Vagina (tissue), 2 donors: ENCODE measurements at regions not wholly inside any gene's neighbourhood (a gene's known extent, or its start where the extent isn't known, plus 50 kb on each side); places are given as distances from the start of the nearest gene placed in this dataset.

ENCODE experiments used
- DNase-seq, 2 donors: peaks; one replicate each; pipeline ENCODE4 v3.0.0-alpha.2; 2017; ENCODE audit errors: extremely low spot score in 2 of 2
- H3K27ac ChIP-seq: fragments of 200-600 bp; sonication (generic); one replicate; pipeline ENCODE4 v1.5.1; 2019
- H3K27me3 ChIP-seq: fragments of 200-600 bp; sonication (generic); one replicate; pipeline ENCODE4 v1.5.1; 2019
- H3K36me3 ChIP-seq, 2 donors: fragments of 200-600 bp; sonication (generic); one replicate each; pipeline ENCODE4 v1.5.1; 2017 to 2019
- H3K4me1 ChIP-seq: fragments of 200-600 bp; sonication (generic); one replicate; pipeline ENCODE4 v1.5.1; 2019
- H3K4me3 ChIP-seq, 2 donors: fragments of 200-600 bp; sonication (generic); 1 replicate in 1 of 2; 2 replicates in 1 of 2; pipeline ENCODE4 v1.5.1; 2016 to 2019
- H3K9me3 ChIP-seq: fragments of 200-600 bp; sonication (generic); one replicate; pipeline ENCODE4 v1.5.1; 2019
- CTCF ChIP-seq, 3 experiments: fragments of 450-650 bp in 2 of 3; fragments of 200-600 bp in 1 of 3; sonication (generic) in 1 of 3; IDR thresholded peaks; one replicate each; pipeline ENCODE4 v1.5.1; 2017 to 2019; ENCODE audit warnings: antibody characterized with exemption in 3 of 3, mild to moderate bottlenecking in 2 of 3, moderate library complexity in 2 of 3
- POLR2A ChIP-seq, 2 donors: fragments of 450-650 bp; IDR thresholded peaks; one replicate each; pipeline ENCODE4 v1.6.1; 2017; ENCODE audit warnings: antibody characterized with exemption in 2 of 2, mild to moderate bottlenecking in 2 of 2, moderate library complexity in 2 of 2
- POLR2AphosphoS5 ChIP-seq, 2 donors: sonication (generic); formaldehyde crosslinking; IDR thresholded peaks; one replicate each; pipeline ENCODE4 v1.9.0; 2017; ENCODE audit warnings: antibody characterized with exemption in 2 of 2, mild to moderate bottlenecking in 2 of 2, low read depth in 1 of 2; ENCODE audit not compliant: insufficient read depth in 1 of 2
- intact Hi-C: fragments of 100-400 bp; cut with DNase I; formaldehyde crosslinking; loops from one replicate; pipeline ENCODE4 v1.15.1; 2023

GRCh38 chr14:98591161-98591560 is 680.8 kb downstream of the BCL11B start:
- intact Hi-C loops: no loop called here
- TF ChIP-seq POLR2A (IDR thresholded peaks at IDR 0.05) (no peak), CTCF (IDR thresholded peaks at IDR 0.05) (no peak), POLR2AphosphoS5 (IDR thresholded peaks at IDR 0.05; ENCODE audit: insufficient read depth in 1 of 2, low read depth in 1 of 2) (no peak)
- peak in 1 of 2 donors; percentile 60 for DNase-seq
- no peaks in the 10 kb centered on the region for H3K27me3 ChIP-seq
- no peak overlapping the region for H3K4me3 ChIP-seq
- no peaks in the 10 kb centered on the region for H3K36me3 ChIP-seq
- H3K27ac ChIP-seq: no peak overlapping the region
- H3K9me3 ChIP-seq: no peaks in the 10 kb centered on the region
- H3K4me1 ChIP-seq: no peaks in the 10 kb centered on the region

GRCh38 chr14:98592611-98593170 is 679.3 kb downstream of the BCL11B start:
- Histone ChIP-seq H3K27me3 (no peaks in the 10 kb centered on the region), H3K9me3 (no peaks in the 10 kb centered on the region), H3K4me1 (no peaks in the 10 kb centered on the region), H3K27ac (no peak overlapping the region), H3K36me3 (no peaks in the 10 kb centered on the region), H3K4me3 (no peak overlapping the region)
- TF ChIP-seq POLR2A (IDR thresholded peaks at IDR 0.05) (no peak), CTCF (IDR thresholded peaks at IDR 0.05) (no peak), POLR2AphosphoS5 (IDR thresholded peaks at IDR 0.05; ENCODE audit: insufficient read depth in 1 of 2, low read depth in 1 of 2) (no peak)
- DNase-seq: peak in 1 of 2 donors; percentile 75
- intact Hi-C loops: no loop called here

- no peak for DNase-seq
- H3K4me3 ChIP-seq: no peak overlapping the region
- H3K36me3 ChIP-seq: no peaks in the 10 kb centered on the region
- intact Hi-C loops: no loop called here
- no peaks in the 10 kb centered on the region for H3K27me3 ChIP-seq
- no peak overlapping the region for H3K27ac ChIP-seq
- no peak for TF ChIP-seq POLR2AphosphoS5 (IDR thresholded peaks at IDR 0.05; ENCODE audit: insufficient read depth in 1 of 2, low read depth in 1 of 2)
- no peak for TF ChIP-seq CTCF (IDR thresholded peaks at IDR 0.05)
- no peak for TF ChIP-seq POLR2A (IDR thresholded peaks at IDR 0.05)
- H3K9me3 ChIP-seq: no peaks in the 10 kb centered on the region
- H3K4me1 ChIP-seq: no peaks in the 10 kb centered on the region
These were observed 678.6 kb downstream of the BCL11B start for GRCh38 chr14:98593361-98593761.

GRCh38 chr14:98594156-98594555 is 677.8 kb downstream of the BCL11B start:
- H3K27ac ChIP-seq: no peak overlapping the region
- intact Hi-C loops: no loop called here
- H3K4me1 ChIP-seq: no peaks in the 10 kb centered on the region
- DNase-seq: no peak
- H3K27me3 ChIP-seq: no peaks in the 10 kb centered on the region
- H3K4me3 ChIP-seq: no peak overlapping the region
- TF ChIP-seq POLR2A (IDR thresholded peaks at IDR 0.05) (no peak), POLR2AphosphoS5 (IDR thresholded peaks at IDR 0.05; ENCODE audit: insufficient read depth in 1 of 2, low read depth in 1 of 2) (no peak), CTCF (IDR thresholded peaks at IDR 0.05) (no peak)
- H3K9me3 ChIP-seq: no peaks in the 10 kb centered on the region
- H3K36me3 ChIP-seq: no peaks in the 10 kb centered on the region

- intact Hi-C loops: no loop called here
- H3K9me3 ChIP-seq: no peaks in the 10 kb centered on the region
- H3K27ac ChIP-seq: no peak overlapping the region
- no peak for DNase-seq
- no peak for TF ChIP-seq CTCF (IDR thresholded peaks at IDR 0.05)
- no peak for TF ChIP-seq POLR2AphosphoS5 (IDR thresholded peaks at IDR 0.05; ENCODE audit: insufficient read depth in 1 of 2, low read depth in 1 of 2)
- no peak for TF ChIP-seq POLR2A (IDR thresholded peaks at IDR 0.05)
- no peaks in the 10 kb centered on the region for H3K36me3 ChIP-seq
- H3K4me3 ChIP-seq: no peak overlapping the region
- H3K4me1 ChIP-seq: no peaks in the 10 kb centered on the region
- H3K27me3 ChIP-seq: no peaks in the 10 kb centered on the region
These were observed 673.4 kb downstream of the BCL11B start for GRCh38 chr14:98598576-98598975.
